HG03135 (cell line): ENCODE measurements at regions not wholly inside any gene's neighbourhood (a gene's known extent, or its start where the extent isn't known, plus 50 kb on each side); places are given as distances from the start of the nearest gene placed in this dataset.
A peak's percentile ranks its signal among the peaks of the same experiment; 100 is the strongest.
"Not testable (repeated sequence)": the region's sequence is repeated elsewhere in the genome, so short reads cannot be mapped to it uniquely, and the experiment has no call there.

ENCODE experiments used
- ATAC-seq: cut with Tn5 transposase; IDR thresholded peaks from one replicate; pipeline ENCODE4 v1.9.1; 2021; ENCODE audit warnings: mild to moderate bottlenecking, moderate library complexity; ENCODE audit not compliant: unreplicated experiment

- ATAC-seq: no peak
These were observed 195.9 kb upstream of the DDX18 start for GRCh38 chr2:117618607-117619006.

GRCh38 chr2:117621326-117621725, 193.2 kb upstream of the DDX18 start:
- no peak for ATAC-seq

- ATAC-seq: not testable (repeated sequence)
These were observed 191.3 kb upstream of the DDX18 start for GRCh38 chr2:117623175-117623574.

GRCh38 chr2:117631152-117631945, 183.1 kb upstream of the DDX18 start:
- ATAC-seq: no peak

GRCh38 chr2:117635481-117635880, 179.0 kb upstream of the DDX18 start:
- no peak for ATAC-seq

- ATAC-seq: no peak
These were observed 175.1 kb upstream of the DDX18 start for GRCh38 chr2:117639401-117639800.

GRCh38 chr2:117644403-117644802, 170.1 kb upstream of the DDX18 start:
- ATAC-seq: no peak

GRCh38 chr2:117645458-117645857, 169.0 kb upstream of the DDX18 start:
- ATAC-seq: no peak

- no peak for ATAC-seq
These were observed 168.4 kb upstream of the DDX18 start for GRCh38 chr2:117646099-117646498.

- ATAC-seq: no peak
These were observed 167.6 kb upstream of the DDX18 start for GRCh38 chr2:117646872-117647271.

- ATAC-seq: no peak
These were observed 157.9 kb upstream of the DDX18 start for GRCh38 chr2:117656546-117656945.

- ATAC-seq: no peak
These were observed 152.9 kb upstream of the DDX18 start for GRCh38 chr2:117661619-117662018.

- ATAC-seq: no peak
These were observed 140.3 kb upstream of the DDX18 start for GRCh38 chr2:117674172-117674571.

- no peak for ATAC-seq
These were observed 134.5 kb upstream of the DDX18 start for GRCh38 chr2:117679952-117680351.

- ATAC-seq: no peak
These were observed 129.6 kb upstream of the DDX18 start for GRCh38 chr2:117684919-117685318.

- peak; percentile 97 for ATAC-seq
These were observed 127.8 kb upstream of the DDX18 start for GRCh38 chr2:117686699-117687098.

- no peak for ATAC-seq
These were observed 122.9 kb upstream of the DDX18 start for GRCh38 chr2:117691595-117691994.

GRCh38 chr2:117692001-117692763, 122.3 kb upstream of the DDX18 start:
- no peak for ATAC-seq

GRCh38 chr2:117693154-117693553, 121.3 kb upstream of the DDX18 start:
- ATAC-seq: no peak

GRCh38 chr2:117693651-117694050, 120.8 kb upstream of the DDX18 start:
- no peak for ATAC-seq

- ATAC-seq: no peak
These were observed 116.2 kb upstream of the DDX18 start for GRCh38 chr2:117698287-117698686.

GRCh38 chr2:117698819-117699218, 115.7 kb upstream of the DDX18 start:
- ATAC-seq: no peak
